Umbilical cord (tissue), 1 donor: ENCODE measurements at regions not wholly inside any gene's neighbourhood (a gene's known extent, or its start where the extent isn't known, plus 50 kb on each side); places are given as distances from the start of the nearest gene placed in this dataset.
"Not testable (repeated sequence)": the region's sequence is repeated elsewhere in the genome, so short reads cannot be mapped to it uniquely, and the experiment has no call there.

ENCODE experiments used
- DNase-seq: peaks from one replicate; pipeline ENCODE4 v3.0.0-alpha.2; 2015; ENCODE audit warnings: low spot score

GRCh38 chr2:34215174-34215573 lies 616.1 kb upstream of the FAM98A start:
- DNase-seq, result no peak

GRCh38 chr2:34210382-34210781 lies 611.3 kb upstream of the FAM98A start:
- DNase-seq, result not testable (repeated sequence)

DNA sequence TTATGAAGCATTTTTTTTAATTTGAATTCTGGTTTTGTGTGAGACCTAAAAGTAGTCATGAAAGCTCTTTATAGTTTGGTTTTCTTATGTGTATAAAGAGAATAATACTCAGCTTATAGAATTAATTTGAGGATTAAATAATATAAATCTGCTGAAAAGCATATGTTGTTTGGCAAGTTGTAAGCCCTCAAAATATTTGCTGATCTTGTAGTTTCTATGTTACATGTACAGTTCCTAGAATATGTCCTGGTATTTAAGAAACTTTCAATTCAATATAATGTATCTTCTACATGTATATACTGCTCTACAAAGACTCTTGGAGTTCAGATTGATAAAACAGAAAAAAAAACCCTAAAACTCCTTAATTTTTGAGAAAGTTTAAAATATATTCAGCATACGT lies 605.5 kb upstream of the FAM98A start:
- DNase-seq, result no peak

- DNase-seq, result no peak
These were observed 602.0 kb upstream of the FAM98A start for GRCh38 chr2:34201099-34201498.

DNA sequence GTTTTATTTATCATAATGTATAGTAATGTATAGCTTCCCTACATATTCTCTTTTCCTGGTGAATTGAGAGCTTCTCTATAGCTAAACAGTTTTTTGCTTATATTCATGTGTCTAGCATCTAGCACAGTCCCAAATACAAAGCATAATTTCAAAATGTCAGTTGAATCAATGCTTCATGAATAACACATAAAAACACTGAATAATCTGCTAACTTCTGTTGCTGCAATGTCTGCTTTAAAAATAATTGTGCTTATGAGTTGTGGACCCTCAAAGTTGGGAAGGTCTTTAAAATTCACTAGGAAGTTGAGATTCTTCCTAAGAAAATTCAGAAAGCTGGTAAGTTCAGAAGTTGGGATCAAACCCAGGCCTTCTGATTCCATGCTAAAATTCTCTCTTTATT lies 600.9 kb upstream of the FAM98A start:
- DNase-seq, result no peak

- no peak for DNase-seq
These were observed 594.1 kb upstream of the FAM98A start for GRCh38 chr2:34193164-34193563.

GRCh38 chr2:34188464-34189303 lies 589.6 kb upstream of the FAM98A start:
- no peak for DNase-seq

- DNase-seq, result no peak
These were observed 580.4 kb upstream of the FAM98A start for GRCh38 chr2:34179511-34179910.

DNA sequence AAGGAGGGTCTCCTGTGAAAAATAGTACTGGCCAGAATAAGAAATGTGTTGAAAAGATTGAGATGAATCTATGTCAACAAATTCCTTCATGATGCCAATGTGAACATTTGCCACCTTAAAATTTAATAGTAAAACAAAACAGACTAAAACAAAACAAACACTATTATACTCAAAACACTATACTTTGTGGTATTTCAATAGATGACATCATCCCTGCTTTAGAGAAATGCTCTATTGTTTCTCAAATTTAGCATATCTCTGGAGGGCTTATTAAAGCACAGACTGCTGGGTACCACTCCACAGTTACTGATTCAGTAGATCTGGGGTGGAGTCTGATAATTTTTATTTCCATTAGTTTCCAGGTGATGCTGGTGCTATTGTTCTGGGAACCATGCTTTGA lies 579.4 kb upstream of the FAM98A start:
- DNase-seq, result no peak

DNA sequence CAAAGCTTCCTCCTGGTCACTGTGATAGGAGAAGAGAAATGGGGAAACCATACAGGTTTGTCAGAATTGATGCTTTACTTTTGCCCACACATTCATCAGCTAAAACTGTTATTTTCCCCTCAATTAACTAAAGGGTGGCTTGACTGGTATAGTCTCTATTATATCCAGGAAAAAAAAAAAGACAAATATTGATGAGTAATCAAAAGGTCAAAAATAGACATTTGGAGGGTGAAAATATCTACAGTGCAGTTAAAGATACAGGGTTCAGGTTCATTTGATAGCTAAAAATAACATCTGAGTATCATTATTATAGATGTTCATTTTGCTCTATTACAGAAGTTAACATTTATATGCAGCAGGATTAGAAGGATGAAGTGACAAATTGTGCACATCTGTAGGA lies 577.6 kb upstream of the FAM98A start:
- DNase-seq, result no peak

DNA sequence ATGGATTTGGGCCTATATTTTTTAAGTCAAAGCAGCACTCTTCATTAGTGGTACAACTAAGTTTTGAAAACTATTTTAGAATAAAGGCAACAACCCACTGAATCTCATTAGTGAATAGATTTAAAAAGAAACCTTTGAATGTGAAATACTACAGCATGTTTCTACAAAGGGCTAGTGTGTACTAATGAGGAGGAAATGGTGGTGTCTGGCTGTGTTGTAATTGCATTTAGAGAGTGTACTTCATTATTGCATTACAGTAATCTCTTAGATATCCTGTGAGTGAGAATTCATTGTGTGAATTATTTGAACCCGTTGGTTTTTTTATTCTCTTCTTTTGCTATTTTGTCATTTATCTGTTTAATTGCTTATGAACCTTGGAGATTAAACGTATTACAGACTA lies 575.4 kb upstream of the FAM98A start:
- no peak for DNase-seq

DNA sequence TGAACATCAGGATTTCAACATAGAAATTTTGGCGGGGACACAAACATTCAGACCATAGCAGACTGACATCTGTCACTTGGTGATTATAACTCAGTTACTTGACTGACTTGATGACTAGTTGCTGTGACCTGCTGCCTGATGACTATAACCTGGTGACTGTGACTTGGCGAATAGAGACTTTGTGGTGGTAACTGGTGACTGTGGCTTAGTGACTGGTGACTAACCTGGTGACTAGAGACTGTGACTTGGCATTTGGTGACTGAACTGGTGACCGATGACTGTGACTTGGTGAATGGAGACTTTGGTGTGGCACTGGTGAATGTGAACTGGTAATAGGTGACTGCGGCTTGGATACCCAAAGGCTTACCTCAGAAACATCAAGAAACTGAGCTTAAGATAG lies 563.1 kb upstream of the FAM98A start:
- no peak for DNase-seq

DNA sequence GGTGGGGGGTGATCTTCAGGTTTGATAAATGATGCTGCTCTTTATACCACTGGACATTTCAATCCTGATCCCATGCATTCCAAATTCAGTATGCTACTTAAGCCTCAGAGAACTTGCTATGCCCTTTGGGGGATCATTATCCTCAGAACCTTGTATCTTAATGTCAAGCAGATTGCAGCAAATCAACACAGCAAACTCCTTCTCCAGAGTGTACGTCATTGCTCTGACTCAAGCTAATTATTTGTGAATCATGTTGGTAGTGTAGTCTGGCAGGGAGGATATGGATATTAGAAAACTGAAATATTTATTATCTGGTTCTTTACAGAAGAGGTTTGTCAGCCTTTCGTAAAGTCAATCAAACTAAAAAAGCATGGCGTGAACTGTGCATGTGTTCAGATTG lies 562.5 kb upstream of the FAM98A start:
- peak; percentile 28 for DNase-seq

DNA sequence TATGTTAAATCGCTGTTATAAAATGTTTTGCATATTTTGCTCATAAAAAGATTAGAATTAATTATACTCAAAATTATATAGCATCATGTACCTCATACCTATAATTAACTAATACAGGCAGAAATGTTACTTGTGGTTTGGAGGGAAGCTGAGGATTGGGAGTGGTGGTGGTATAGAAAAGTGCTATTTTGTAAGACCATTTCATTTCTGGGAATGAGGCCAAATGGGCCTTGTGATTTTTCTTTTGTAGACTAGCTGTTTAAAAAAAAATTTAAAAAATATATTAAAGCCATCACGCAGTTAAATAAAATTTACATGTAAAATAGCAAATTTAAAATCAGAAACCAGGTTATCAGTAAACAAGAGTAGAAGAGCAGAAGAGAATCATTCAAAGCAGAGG lies 560.8 kb upstream of the FAM98A start:
- DNase-seq, result peak; percentile 6

DNA sequence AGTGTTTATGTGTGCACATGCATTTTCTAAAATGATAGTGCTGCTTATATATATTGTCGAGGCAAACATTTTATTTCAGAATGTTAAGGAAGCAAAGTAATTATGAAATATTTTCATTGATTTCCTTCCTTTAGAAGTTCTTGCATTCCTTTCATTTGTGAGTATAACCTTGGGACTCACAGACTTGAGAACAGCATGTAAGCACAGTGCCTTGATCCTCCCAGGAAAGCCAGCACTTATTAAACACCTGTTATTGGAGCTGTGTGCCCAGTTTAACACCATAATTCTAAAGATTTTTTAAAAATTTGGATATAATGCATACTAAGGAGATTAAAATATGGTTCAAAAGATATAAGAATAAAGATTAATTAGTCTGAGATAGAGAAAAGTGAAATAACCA lies 554.4 kb upstream of the FAM98A start:
- DNase-seq, result no peak

DNA sequence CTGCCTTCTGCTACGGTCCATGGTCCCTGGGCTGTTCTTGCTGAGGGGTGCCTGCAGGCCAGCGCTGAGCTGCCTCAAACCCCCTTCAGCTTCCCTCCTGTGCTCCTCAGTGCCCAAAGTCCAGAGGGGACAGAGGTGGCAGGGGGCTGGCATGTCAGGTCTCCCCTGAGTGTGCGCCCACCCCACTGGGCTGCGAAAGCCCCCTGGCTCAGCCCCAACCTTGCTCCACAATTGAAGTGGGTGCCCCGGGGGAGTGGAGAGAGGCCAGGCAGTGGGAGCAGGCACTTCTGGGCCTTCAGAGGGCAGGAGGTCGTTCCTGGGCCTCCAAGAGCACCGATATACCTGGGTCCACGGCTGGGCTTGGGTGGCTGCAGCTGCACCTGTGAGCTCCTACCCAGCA lies 548.7 kb upstream of the FAM98A start:
- DNase-seq, result no peak

- DNase-seq, result peak; percentile 21
These were observed 544.0 kb upstream of the FAM98A start for GRCh38 chr2:34143149-34143548.

DNA sequence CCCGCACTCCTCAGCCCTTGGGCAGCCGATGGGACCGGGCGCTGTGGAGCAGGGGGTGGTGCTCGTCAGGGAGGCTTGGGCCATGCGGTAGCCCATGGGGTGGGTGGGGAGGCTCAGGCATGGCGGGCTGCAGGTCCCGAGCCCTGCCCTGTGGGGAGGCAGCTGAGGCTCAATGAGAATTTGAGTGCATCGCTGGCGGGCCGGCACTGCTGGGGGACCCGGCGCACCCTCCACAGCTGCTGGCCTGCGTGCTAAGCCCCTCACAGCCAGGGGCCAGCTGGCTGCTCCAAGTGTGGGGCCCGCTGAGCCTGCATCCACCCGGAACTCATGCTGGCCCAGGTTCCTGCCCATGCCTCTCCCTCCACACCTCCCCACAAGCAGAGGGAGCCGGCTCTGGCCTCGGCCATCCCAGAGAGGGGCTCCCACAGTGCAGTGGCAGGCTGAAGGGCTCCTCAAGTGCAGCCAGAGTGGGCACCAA lies 543.5 kb upstream of the FAM98A start:
- DNase-seq, result not testable (repeated sequence)

- not testable (repeated sequence) for DNase-seq
These were observed 534.0 kb upstream of the FAM98A start for GRCh38 chr2:34133065-34133464.

GRCh38 chr2:34126279-34126678 lies 527.2 kb upstream of the FAM98A start:
- no peak for DNase-seq

- DNase-seq, result no peak
These were observed 525.1 kb upstream of the FAM98A start for GRCh38 chr2:34123996-34124785.

GRCh38 chr2:34121076-34121475 lies 522.0 kb upstream of the FAM98A start:
- peak; percentile 30 for DNase-seq

- DNase-seq, result no peak
These were observed 516.0 kb upstream of the FAM98A start for GRCh38 chr2:34115076-34115475.
